ENCODE measurements at regions not wholly inside any gene's neighbourhood (a gene's known extent, or its start where the extent isn't known, plus 50 kb on each side); places are given as distances from the start of the nearest gene placed in this dataset.

GRCh38 chr3:41044523-41044922 lies 154.8 kb upstream of the CTNNB1 start:
- no peak for DNase-seq
- no peak overlapping the region for H3K4ac ChIP-seq (ENCODE audit: low read depth, low read length)
- H2BK5ac ChIP-seq (ENCODE audit: insufficient read length, low read length), result no peak overlapping the region
- H3K23ac ChIP-seq (ENCODE audit: insufficient read length, low read depth, low read length), result no peak overlapping the region
- Mint-ChIP-seq H3K27ac (no peak overlapping the region), H3K36me3 (ENCODE audit: insufficient read depth in 1 of 3, low read depth in 3 of 3) (peaks cover 2 to 8% (median 2%) of the 10 kb centered on the region in 3 experiments; a peak in 3 of 7 replicates), H3K4me1 (peaks cover 13 to 18% of the 10 kb centered on the region in 2 experiments), H3K9me3 (peaks cover 16 to 17% of the 10 kb centered on the region in 2 experiments), H3K4me3 (no peak overlapping the region), H3K27me3 (ENCODE audit: low read depth) (no peaks in the 10 kb centered on the region; the same call in 1 of the 2 replicates)
- no peaks in the 10 kb centered on the region for H4K20me1 ChIP-seq (ENCODE audit: control insufficient read depth, insufficient read depth, insufficient read length)
- H3K27ac ChIP-seq (ENCODE audit: insufficient read length, low read depth, low read length), result no peak overlapping the region
- no peak overlapping the region for H3K56ac ChIP-seq (ENCODE audit: insufficient read length, low read depth, low read length)
- no peak overlapping the region for H3K4me2 ChIP-seq (ENCODE audit: insufficient read depth, insufficient read length, low read length)
- no peak overlapping the region for H2BK120ac ChIP-seq (ENCODE audit: low read depth, low read length, poor library complexity, severe bottlenecking)
- no peak overlapping the region for H4K91ac ChIP-seq (ENCODE audit: insufficient read length, low read depth, low read length)
- H2AK5ac ChIP-seq (ENCODE audit: insufficient read length, low read length), result no peak overlapping the region
- no peaks in the 10 kb centered on the region for H3K79me1 ChIP-seq (ENCODE audit: insufficient read depth, low read depth, low read length, poor library complexity, severe bottlenecking)
- H2BK20ac ChIP-seq (ENCODE audit: low read depth, low read length, poor library complexity, severe bottlenecking), result no peak overlapping the region
- no peak overlapping the region for H2AFZ ChIP-seq (ENCODE audit: low read length)
- no peaks in the 10 kb centered on the region; the same call in 1 of the 2 replicates for H3K4me1 ChIP-seq (ENCODE audit: insufficient read depth, low read length)
- H4K8ac ChIP-seq (replicated peaks; ENCODE audit: insufficient read length, low read depth, low read length), result no peak overlapping the region
- no peaks in the 10 kb centered on the region for H3K79me2 ChIP-seq (ENCODE audit: insufficient read depth, low read length)
- no peak overlapping the region for H4K5ac ChIP-seq (ENCODE audit: insufficient read length, low read depth, low read length)
- no peaks in the 10 kb centered on the region for H3K9me3 ChIP-seq (ENCODE audit: control insufficient read depth, low read depth, low read length)
- no peaks in the 10 kb centered on the region for H3K23me2 ChIP-seq (ENCODE audit: insufficient read length, low read depth, low read length, poor library complexity, severe bottlenecking)
- TF ChIP-seq CTCF (conservative IDR thresholded peaks at IDR 0.05), result no peak
- H2BK15ac ChIP-seq (ENCODE audit: low read depth, low read length), result no peak overlapping the region
- no CpG with 5 or more reads among the region's 5 CpGs for WGBS (ENCODE audit: extremely low coverage, insufficient read length, low lambda C conversion rate)
- no peak overlapping the region for H3K14ac ChIP-seq (ENCODE audit: insufficient read depth, low read length)
- H2BK12ac ChIP-seq (ENCODE audit: insufficient read length, low read depth, low read length), result no peak overlapping the region
- no peak overlapping the region for H3T11ph ChIP-seq (ENCODE audit: low read length)
- H3K18ac ChIP-seq (ENCODE audit: insufficient read length, low read depth, low read length), result no peak overlapping the region
- no peaks in the 10 kb centered on the region for H3K27me3 ChIP-seq (ENCODE audit: insufficient read depth, low read length)
- no peak overlapping the region for H3K9ac ChIP-seq (ENCODE audit: extremely low read depth, insufficient read length, low read length)

Measured in H9 (cell line).